ENCODE measurements at regions not wholly inside any gene's neighbourhood (a gene's known extent, or its start where the extent isn't known, plus 50 kb on each side); places are given as distances from the start of the nearest gene placed in this dataset.
"Not testable (repeated sequence)": the region's sequence is repeated elsewhere in the genome, so short reads cannot be mapped to it uniquely, and the experiment has no call there.

DNA sequence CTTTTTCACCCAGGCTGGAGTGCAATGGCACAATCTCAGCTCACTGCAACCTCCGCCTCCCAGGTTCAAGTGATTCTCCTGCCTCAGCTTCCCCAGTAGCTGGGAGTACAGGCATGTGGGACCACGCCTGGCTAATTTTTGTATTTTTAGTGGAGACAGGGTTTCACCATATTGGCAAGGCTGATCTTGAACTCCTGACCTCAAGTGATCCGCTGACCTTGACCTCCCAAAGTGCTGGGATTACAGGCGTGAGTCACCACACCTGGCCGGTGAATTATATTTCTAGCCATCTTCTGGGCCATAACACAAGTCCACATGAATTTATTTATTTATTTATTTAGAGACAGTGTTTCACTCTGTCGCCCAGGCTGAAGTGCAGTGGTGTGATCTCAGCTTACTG lies 105.0 kb upstream of the XPO1 start:
- in situ Hi-C loops (cut with MboI; ENCODE audit: low pct_unique_long_range_greater_than_20kb, low sequenced_read_pairs); DNase-seq: not testable (repeated sequence)

DNA sequence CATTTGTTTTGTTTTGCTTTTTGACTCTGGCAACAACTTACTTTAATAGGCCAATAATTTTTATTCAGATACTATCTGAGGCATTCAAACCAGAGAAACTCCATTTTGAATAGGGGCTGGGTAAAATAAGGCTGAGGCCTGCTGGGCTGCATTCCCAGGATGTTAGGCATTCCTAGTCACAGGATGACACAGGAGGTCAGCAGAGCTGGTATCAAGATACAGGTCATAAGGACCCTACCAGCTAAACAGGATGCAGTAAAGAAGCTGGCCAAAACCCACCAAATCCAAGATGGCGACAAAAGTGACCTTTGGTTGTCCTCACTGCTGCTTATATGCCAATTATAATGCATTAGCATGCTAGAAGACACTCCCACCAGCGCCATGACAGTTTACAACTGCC lies 102.2 kb upstream of the XPO1 start:
- in situ Hi-C loops (cut with MboI; ENCODE audit: low pct_unique_long_range_greater_than_20kb, low sequenced_read_pairs) = no loop called here
- DNase-seq = no peak

GRCh38 chr2:61639721-61640120 lies 101.6 kb upstream of the XPO1 start:
- DNase-seq = no peak
- in situ Hi-C loops (cut with MboI; ENCODE audit: low pct_unique_long_range_greater_than_20kb, low sequenced_read_pairs) = no loop called here

DNA sequence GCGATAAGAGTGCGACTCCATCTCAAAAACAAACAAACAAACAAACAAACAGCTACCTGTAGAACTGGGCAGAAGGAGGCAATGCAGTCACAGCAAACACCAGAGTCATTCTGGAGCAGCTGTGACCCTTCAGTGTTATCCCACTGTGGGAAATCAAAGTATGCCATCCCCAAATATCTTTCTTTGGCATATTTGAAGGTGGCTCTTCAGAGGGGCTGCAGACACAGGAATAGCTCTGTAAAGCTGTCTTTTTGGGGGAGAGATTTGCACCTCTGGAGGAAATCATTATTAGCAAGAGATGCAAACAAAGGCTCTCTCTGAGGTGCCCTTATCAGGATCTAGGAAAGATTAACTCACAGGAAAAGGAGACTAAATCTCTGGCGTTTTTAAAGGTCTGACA lies 98.5 kb upstream of the XPO1 start:
- in situ Hi-C loops (cut with MboI; ENCODE audit: low pct_unique_long_range_greater_than_20kb, low sequenced_read_pairs) = no loop called here
- DNase-seq = no peak

- in situ Hi-C loops (cut with MboI; ENCODE audit: low pct_unique_long_range_greater_than_20kb, low sequenced_read_pairs) = no loop called here
- no peak for DNase-seq
Observed at GRCh38 chr2:61634512-61634911, 96.4 kb upstream of the XPO1 start.

DNA sequence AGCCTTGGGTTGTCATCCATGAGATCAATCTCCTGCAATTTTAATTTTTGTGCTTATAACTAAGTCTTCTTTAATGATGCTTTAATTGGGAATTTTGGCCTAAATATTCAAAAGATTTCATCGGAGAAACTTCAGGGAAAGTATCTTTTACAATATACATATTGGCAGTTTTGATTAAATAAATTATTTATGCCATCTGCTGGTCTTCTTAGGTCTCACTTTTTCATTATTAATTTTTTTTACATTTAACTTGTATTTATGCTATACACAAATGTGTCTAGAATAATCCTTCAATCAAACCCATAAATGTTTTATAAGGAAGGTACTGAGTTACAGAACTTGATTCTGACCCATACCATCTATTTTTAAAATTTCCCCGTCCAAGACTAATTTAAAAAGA lies 95.1 kb upstream of the XPO1 start:
- in situ Hi-C loops (cut with MboI; ENCODE audit: low pct_unique_long_range_greater_than_20kb, low sequenced_read_pairs) = no loop called here
- no peak for DNase-seq

DNA sequence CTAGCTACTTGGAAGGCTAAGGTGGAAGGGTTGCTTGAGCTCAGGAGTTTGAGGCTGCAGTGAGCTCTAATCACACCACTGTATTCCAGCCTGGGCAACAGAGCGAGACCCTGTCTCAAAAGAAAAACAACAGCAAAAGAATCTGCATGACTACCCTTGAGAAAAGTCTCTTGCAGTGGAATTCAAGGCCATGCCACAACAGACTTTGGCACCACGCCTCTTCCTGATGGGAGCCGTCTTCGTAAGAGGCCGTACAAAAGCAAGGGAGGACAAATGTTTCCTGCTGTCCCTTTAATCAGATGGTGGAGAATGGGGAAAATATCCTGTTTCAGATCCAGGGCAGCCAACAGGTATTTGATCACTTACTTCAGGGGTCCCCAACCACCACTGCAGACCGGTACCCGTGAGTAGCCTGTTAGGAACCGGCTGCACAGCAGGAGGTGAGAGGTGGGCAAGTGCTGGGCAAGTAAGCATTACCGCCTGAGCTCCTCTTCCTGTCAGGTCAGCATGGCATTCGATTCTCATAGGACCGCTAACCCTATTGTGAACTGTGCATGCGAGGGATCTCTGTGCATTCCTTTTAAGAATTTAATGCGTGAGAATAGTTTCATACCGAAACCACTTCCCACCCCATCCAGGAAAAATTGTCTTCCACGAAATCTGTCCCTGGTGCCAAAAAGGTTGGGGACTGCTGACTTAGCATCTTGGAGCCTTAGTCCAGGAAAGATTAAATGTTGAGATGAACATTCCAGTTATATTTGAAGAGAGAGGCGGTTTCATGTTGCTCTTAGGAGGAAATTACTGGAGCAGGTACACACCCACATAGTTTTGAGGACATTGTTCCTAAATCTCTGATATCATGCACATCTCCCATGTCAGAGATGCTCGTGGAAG lies 94.4 kb upstream of the XPO1 start:
- in situ Hi-C loops (cut with MboI; ENCODE audit: low pct_unique_long_range_greater_than_20kb, low sequenced_read_pairs) = no loop called here
- DNase-seq = no peak

GRCh38 chr2:61631321-61631720 lies 93.2 kb upstream of the XPO1 start:
- in situ Hi-C loops (cut with MboI; ENCODE audit: low pct_unique_long_range_greater_than_20kb, low sequenced_read_pairs) = no loop called here

DNA sequence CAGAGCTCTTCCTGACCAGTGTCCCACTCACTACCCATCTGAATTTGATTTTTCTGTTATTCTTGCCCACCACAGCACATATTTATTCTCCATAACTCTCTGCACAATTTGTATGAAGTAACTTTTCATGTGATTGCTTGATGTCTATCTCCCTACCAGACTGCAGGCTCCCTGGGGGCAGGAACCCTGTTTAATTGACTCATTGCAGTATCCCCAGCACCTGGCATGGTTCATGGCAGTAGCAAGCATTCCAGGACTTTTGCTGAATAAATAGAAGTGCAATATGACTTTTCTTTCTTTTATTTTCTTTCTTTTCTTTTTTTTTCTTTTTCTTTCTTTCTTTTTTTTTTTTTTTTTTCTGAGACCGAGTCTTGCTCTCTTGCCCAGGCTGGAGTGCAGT lies 88.7 kb upstream of the XPO1 start:
- in situ Hi-C loops (cut with MboI; ENCODE audit: low pct_unique_long_range_greater_than_20kb, low sequenced_read_pairs) = no loop called here
- DNase-seq = no peak

More at GRCh38 chr2:61631321-61631720, 93.2 kb upstream of the XPO1 start:
- no peak for DNase-seq

DNA sequence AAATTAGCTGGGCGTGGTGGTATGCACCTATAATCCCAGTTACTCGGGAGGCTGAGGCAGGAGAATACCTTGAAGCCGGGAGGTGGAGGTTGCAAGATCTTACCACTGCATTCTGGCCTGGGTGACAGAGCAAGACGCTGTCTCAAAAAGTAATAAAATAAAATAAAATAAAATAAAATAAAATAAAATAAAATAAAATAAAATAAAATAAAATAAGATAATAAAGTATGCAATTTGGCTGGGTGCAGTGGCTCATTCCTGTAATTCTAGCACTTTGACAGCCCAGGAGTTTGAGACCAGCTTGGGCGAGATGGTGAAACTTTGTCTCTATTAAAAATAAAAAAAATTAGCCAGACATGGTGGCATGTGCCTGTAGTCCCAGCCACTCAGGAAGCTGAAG lies 85.6 kb upstream of the XPO1 start:
- in situ Hi-C loops (cut with MboI; ENCODE audit: low pct_unique_long_range_greater_than_20kb, low sequenced_read_pairs) = no loop called here
- no peak for DNase-seq

- DNase-seq = no peak
- in situ Hi-C loops (cut with MboI; ENCODE audit: low pct_unique_long_range_greater_than_20kb, low sequenced_read_pairs) = no loop called here
Observed at GRCh38 chr2:61620244-61621159, 82.3 kb upstream of the XPO1 start.

GRCh38 chr2:61619561-61619960 lies 81.4 kb upstream of the XPO1 start:
- in situ Hi-C loops (cut with MboI; ENCODE audit: low pct_unique_long_range_greater_than_20kb, low sequenced_read_pairs) = no loop called here
- DNase-seq = no peak

GRCh38 chr2:61617610-61618009 lies 79.5 kb upstream of the XPO1 start:
- in situ Hi-C loops (cut with MboI; ENCODE audit: low pct_unique_long_range_greater_than_20kb, low sequenced_read_pairs) = no loop called here
- DNase-seq = no peak

DNA sequence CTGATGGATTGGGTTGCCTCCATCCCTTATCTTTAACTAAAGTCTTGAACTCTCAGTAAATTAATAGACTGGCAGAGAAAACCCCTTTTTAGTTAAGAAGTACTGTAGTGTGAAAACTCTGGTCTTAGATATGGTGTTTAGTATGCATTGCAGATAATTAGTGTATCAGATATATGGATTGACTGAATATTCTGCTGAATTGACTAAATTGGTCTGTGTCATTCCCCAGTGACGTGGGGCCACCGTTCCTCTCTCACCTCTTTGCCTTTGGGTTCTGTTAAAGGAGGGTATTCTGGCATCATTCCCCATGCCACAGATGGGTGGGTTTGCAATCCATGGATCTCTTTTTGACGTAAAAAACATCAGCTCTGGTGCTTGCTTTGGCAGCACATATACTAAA lies 67.1 kb upstream of the XPO1 start:
- no peak for DNase-seq

GRCh38 chr2:61604433-61604832 lies 66.3 kb upstream of the XPO1 start:
- DNase-seq = no peak
- in situ Hi-C loops (cut with MboI; ENCODE audit: low pct_unique_long_range_greater_than_20kb, low sequenced_read_pairs) = no loop called here

More for the DNA sequence above, 67.1 kb upstream of the XPO1 start:
- in situ Hi-C loops (cut with MboI; ENCODE audit: low pct_unique_long_range_greater_than_20kb, low sequenced_read_pairs) = no loop called here

GRCh38 chr2:61598515-61599156 lies 60.5 kb upstream of the XPO1 start:
- in situ Hi-C loops (cut with MboI; ENCODE audit: low pct_unique_long_range_greater_than_20kb, low sequenced_read_pairs); DNase-seq: not testable (repeated sequence)

- in situ Hi-C loops (cut with MboI; ENCODE audit: low pct_unique_long_range_greater_than_20kb, low sequenced_read_pairs) = no loop called here
- no peak for DNase-seq
Observed at GRCh38 chr2:61597300-61598289, 59.4 kb upstream of the XPO1 start.

- in situ Hi-C loops (cut with MboI; ENCODE audit: low pct_unique_long_range_greater_than_20kb, low sequenced_read_pairs); DNase-seq: not testable (repeated sequence)
Observed at GRCh38 chr2:61594201-61594600, 56.0 kb upstream of the XPO1 start.

Measured in KBM-7 (cell line).